Thymus (tissue), 11 donors: ENCODE measurements at regions not wholly inside any gene's neighbourhood (a gene's known extent, or its start where the extent isn't known, plus 50 kb on each side); places are given as distances from the start of the nearest gene placed in this dataset.

Experiments
- DNase-seq, 9 donors: peaks; one replicate each; pipeline ENCODE4 v3.0.0-alpha.2; 2013; ENCODE audit warnings: low spot score in 9 of 9, low read depth in 6 of 9, missing footprints in 1 of 9
- H3K27ac ChIP-seq, 2 donors: one replicate each; pipeline ENCODE4 v1.5.1; 2013; ENCODE audit warnings: control low read depth in 1 of 2, low read depth in 1 of 2, low read length in 1 of 2, mild to moderate bottlenecking in 1 of 2, moderate library complexity in 1 of 2
- H3K27me3 ChIP-seq, 2 donors: one replicate each; pipeline ENCODE4 v1.5.1; 2013; ENCODE audit warnings: low read length in 1 of 2; ENCODE audit not compliant: control insufficient read depth in 2 of 2, insufficient read depth in 1 of 2
- H3K36me3 ChIP-seq, 2 donors: one replicate each; pipeline ENCODE4 v1.5.1; 2013; ENCODE audit warnings: low read length in 1 of 2, mild to moderate bottlenecking in 1 of 2, moderate library complexity in 1 of 2; ENCODE audit not compliant: control insufficient read depth in 2 of 2, insufficient read depth in 2 of 2
- H3K4me1 ChIP-seq, 2 donors: one replicate each; pipeline ENCODE4 v1.5.1; 2013; ENCODE audit warnings: low read length in 2 of 2; ENCODE audit not compliant: control insufficient read depth in 2 of 2, insufficient read depth in 2 of 2
- H3K4me3 ChIP-seq, 2 donors: one replicate each; pipeline ENCODE4 v1.5.1; 2013; ENCODE audit warnings: low read length in 2 of 2, control low read depth in 1 of 2, mild to moderate bottlenecking in 1 of 2
- H3K9me3 ChIP-seq, 2 donors: one replicate each; pipeline ENCODE4 v1.5.1; 2013; ENCODE audit warnings: low read length in 1 of 2, mild to moderate bottlenecking in 1 of 2; ENCODE audit not compliant: control insufficient read depth in 2 of 2, insufficient read depth in 1 of 2
- WGBS: extraction: QIAGEN DNeasy Blood & Tissue Kit; methylation state at CpG from one replicate; pipeline ENCODE4 v1.1.7; 2013; 5-methylcytosine and 5-hydroxymethylcytosine counted together
- donor health status: healthy.

DNA sequence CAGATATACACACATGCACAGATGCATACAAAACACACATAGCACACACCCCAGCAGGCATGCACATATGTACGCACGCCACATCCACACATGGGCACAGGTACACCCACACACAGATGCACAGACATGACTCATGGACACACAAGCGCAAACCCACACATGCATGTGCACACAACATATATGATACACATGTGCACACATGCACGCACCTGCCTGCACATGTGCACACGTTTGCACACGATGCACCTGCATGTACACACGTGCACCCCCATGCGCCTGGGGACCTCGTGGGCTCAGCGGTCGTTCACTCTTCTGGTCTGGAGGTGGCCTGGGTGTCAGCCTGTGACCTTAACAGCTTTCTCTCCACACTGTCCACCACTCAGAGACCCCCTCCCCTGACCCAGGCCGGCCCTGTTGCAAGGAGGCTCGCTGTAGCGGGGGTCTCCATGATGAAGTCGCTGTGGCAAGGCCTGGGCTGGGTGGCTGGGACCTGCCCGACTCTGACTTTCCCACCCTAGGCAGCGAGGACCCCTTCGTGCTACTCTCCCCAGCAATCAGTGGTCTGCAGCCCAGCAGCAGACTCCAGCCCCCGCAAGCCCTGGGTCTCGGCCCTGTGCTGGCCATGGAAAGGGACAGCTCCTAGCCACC is 92.1 kb upstream of the TTC34 start:
- H3K27me3 ChIP-seq: no peaks in the 10 kb centered on the region
- H3K4me1 ChIP-seq: no peaks in the 10 kb centered on the region
- 93% methylated on average over 20 of the region's 20 CpGs for WGBS
- no peak overlapping the region for H3K27ac ChIP-seq
- H3K36me3 ChIP-seq: no peaks in the 10 kb centered on the region
- H3K9me3 ChIP-seq: peaks cover 0 to 15% of the 10 kb centered on the region in 2 donors
- H3K4me3 ChIP-seq: no peak overlapping the region
- no peak for DNase-seq

DNA sequence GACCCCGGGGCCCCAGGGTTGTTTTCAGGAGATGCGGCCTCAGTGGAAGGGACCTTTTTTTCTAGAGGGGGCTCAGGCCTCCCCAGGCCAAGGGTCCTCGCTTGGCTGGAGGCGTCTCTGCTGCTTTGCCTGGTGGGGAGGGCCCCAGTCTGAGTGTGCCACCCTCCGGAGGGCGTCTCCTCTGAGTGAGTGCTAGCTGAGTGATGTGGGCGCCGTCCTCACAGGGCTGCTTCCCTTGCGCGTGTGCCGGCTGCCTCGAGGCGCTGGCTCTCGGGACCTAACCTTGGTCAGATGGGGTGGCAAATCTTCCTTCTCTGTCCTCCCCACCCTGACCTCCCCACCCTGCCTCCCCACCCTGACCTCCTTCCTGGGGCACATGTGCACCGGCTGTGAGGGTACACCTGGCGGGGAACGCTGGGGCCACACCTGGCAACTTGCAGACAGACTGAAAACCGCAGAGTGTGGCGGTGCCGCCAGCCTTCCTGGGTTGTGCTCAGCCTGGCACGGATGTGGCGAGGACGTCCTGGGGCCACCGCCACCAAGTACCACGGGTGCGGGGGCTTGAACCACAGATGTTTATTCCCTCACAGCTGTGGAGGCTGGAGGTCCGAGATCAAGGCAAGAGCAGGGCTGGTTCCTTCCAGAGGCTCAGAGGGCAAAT is 93.0 kb upstream of the TTC34 start:
- H3K27me3 ChIP-seq: no peaks in the 10 kb centered on the region

GRCh38 chr1:2896824-2897223 is 95.3 kb upstream of the TTC34 start:
- no peak for DNase-seq
- no peaks in the 10 kb centered on the region for H3K27me3 ChIP-seq
- WGBS: 92% methylated on average over 7 of the region's 7 CpGs
- H3K27ac ChIP-seq: no peak overlapping the region
- H3K4me3 ChIP-seq: no peak overlapping the region
- peaks cover 0 to 15% of the 10 kb centered on the region in 2 donors for H3K9me3 ChIP-seq
- no peaks in the 10 kb centered on the region for H3K4me1 ChIP-seq
- H3K36me3 ChIP-seq: no peaks in the 10 kb centered on the region

More for the DNA sequence above, 93.0 kb upstream of the TTC34 start:
- no peak for DNase-seq
- H3K9me3 ChIP-seq: peaks cover 0 to 15% of the 10 kb centered on the region in 2 donors
- WGBS: 81% methylated on average over 27 of the region's 27 CpGs
- H3K36me3 ChIP-seq: no peaks in the 10 kb centered on the region
- H3K4me3 ChIP-seq: no peak overlapping the region
- no peak overlapping the region for H3K27ac ChIP-seq
- H3K4me1 ChIP-seq: no peaks in the 10 kb centered on the region

GRCh38 chr1:2903226-2903625 is 101.7 kb upstream of the TTC34 start:
- H3K27me3 ChIP-seq: peaks cover 0 to 5% of the 10 kb centered on the region in 2 donors
- no peaks in the 10 kb centered on the region for H3K9me3 ChIP-seq
- H3K4me1 ChIP-seq: no peaks in the 10 kb centered on the region
- H3K4me3 ChIP-seq: no peak overlapping the region
- DNase-seq: no peak
- no peaks in the 10 kb centered on the region for H3K36me3 ChIP-seq
- WGBS: over 99% methylated on average over 19 of the region's 19 CpGs
- no peak overlapping the region for H3K27ac ChIP-seq

- H3K4me3 ChIP-seq: no peak overlapping the region
- no peaks in the 10 kb centered on the region for H3K9me3 ChIP-seq
- DNase-seq: no peak
- H3K27me3 ChIP-seq: peaks cover 0 to 5% of the 10 kb centered on the region in 2 donors
- H3K36me3 ChIP-seq: no peaks in the 10 kb centered on the region
- 92% methylated on average over 15 of the region's 15 CpGs for WGBS
- no peak overlapping the region for H3K27ac ChIP-seq
- H3K4me1 ChIP-seq: no peaks in the 10 kb centered on the region
Measured at GRCh38 chr1:2904191-2904590, 102.7 kb upstream of the TTC34 start.

DNA sequence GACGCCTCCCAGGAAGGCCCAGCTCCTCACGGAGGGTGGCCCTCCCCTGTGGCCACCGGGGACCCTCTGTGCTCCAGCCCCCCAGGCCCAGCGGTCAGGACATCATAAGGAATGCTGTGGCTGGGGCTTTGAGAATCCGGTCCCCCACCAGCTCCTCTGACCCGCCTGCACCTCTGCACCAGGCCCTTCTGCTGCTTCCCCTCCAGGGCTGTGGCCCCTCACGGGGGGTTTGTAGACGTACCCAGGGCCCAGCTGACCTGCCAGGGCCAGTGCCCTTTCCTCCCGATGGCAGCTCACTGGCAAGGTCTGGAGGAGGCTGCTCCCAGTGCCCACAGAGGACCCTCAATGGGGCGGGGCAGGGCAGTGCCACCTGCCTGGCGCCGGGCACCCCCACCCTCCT is 103.9 kb upstream of the TTC34 start:
- Histone ChIP-seq H3K27me3 (peaks cover 0 to 5% of the 10 kb centered on the region in 2 donors), H3K36me3 (no peaks in the 10 kb centered on the region), H3K4me3 (no peak overlapping the region), H3K9me3 (no peaks in the 10 kb centered on the region), H3K4me1 (no peaks in the 10 kb centered on the region), H3K27ac (no peak overlapping the region)
- no peak for DNase-seq
- 94% methylated on average over 12 of the region's 12 CpGs for WGBS

DNA sequence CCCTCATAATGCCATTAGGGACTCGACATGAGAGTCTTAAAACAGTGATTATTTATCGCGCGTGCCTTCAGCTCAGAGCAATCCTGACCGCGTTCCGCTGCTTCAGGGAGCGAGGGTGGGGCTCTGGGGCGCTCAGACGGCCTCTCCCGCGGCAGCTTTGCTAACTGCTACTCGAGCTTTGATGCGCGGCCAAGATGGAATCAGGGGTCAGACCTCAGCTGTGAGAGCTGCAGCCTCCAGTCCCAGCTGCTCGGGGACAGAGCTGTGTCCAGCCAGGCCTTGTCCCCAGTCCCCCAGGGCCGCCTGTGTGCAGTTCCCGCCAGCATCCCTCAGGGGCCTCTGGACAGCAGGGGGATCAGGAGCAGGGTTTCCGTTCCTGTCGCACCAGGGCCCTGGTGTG is 104.6 kb upstream of the TTC34 start:
- no peak for DNase-seq
- no peak overlapping the region for H3K4me3 ChIP-seq

DNA sequence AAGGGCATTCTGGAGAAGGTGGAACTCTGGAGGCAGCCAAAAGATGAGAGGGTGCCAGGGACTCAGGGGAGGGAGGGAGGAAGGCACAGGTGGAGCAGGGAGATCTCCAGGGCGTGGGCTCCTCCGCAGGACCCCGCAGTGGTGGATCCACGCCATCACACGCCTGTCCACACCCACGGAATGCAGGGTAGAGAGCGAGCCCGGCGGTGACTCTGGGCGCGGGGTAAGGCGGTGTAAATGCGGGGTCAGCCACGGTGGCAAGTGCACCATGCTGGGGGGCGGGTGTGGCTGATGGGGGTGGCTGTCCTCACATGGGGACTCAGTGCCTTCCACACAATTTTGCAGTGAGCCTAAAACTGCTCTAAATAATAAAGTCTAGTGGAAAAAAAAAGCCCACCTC is 105.1 kb upstream of the TTC34 start:
- WGBS: 89% methylated on average over 15 of the region's 15 CpGs
- H3K4me1 ChIP-seq: no peaks in the 10 kb centered on the region
- no peaks in the 10 kb centered on the region for H3K9me3 ChIP-seq
- H3K27me3 ChIP-seq: peaks cover 0 to 5% of the 10 kb centered on the region in 2 donors
- H3K36me3 ChIP-seq: no peaks in the 10 kb centered on the region
- H3K4me3 ChIP-seq: no peak overlapping the region
- DNase-seq: no peak
- no peak overlapping the region for H3K27ac ChIP-seq

More for the DNA sequence above, 104.6 kb upstream of the TTC34 start:
- Histone ChIP-seq H3K9me3 (no peaks in the 10 kb centered on the region), H3K36me3 (no peaks in the 10 kb centered on the region), H3K27me3 (peaks cover 0 to 5% of the 10 kb centered on the region in 2 donors), H3K27ac (no peak overlapping the region), H3K4me1 (no peaks in the 10 kb centered on the region)
- WGBS: 73% methylated on average over 20 of the region's 20 CpGs

DNA sequence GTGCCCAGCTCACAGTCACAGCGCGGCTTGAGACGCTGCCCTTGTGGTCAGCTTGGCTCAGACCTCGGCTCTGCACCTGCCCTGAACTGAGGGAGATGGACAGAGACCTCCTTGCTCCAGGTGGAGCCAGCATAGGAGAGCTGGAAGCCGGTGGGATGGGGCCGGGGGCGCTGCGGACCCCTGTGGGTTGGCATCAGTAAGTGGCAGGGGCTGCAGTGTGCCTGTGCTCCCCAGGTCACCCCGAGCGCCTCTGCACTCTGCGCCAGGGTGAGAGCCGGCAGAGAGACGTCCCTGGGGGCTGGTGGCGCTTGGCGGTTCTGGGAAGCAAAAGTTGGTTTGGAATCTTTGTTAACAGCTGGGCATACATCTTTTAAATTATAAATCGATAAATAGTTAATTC is 105.6 kb upstream of the TTC34 start:
- H3K4me1 ChIP-seq: no peaks in the 10 kb centered on the region
- no peak overlapping the region for H3K4me3 ChIP-seq
- WGBS: 95% methylated on average over 16 of the region's 16 CpGs
- H3K27ac ChIP-seq: no peak overlapping the region
- no peaks in the 10 kb centered on the region for H3K36me3 ChIP-seq
- H3K9me3 ChIP-seq: no peaks in the 10 kb centered on the region
- no peak for DNase-seq
- peaks cover 0 to 5% of the 10 kb centered on the region in 2 donors for H3K27me3 ChIP-seq
